Ovary (tissue), 7 donors: ENCODE measurements at regions not wholly inside any gene's neighbourhood (a gene's known extent, or its start where the extent isn't known, plus 50 kb on each side); places are given as distances from the start of the nearest gene placed in this dataset.

Source experiments
- DNase-seq, 5 donors: peaks; one replicate each; pipeline ENCODE4 v3.0.0-alpha.2; 2019 to 2020
- H3K27ac ChIP-seq, 2 donors: fragments of 200-600 bp; one replicate each; pipeline versions ENCODE4 v1.5.1 to v1.8.0; 2019 to 2022
- H3K27me3 ChIP-seq: fragments of 200-600 bp; one replicate; pipeline ENCODE4 v1.8.0; 2022
- H3K36me3 ChIP-seq: fragments of 200-600 bp; sonication (generic); one replicate; pipeline ENCODE4 v1.5.1; 2019
- H3K4me1 ChIP-seq: one replicate; pipeline ENCODE4 v1.8.1; 2013; ENCODE audit warnings: mild to moderate bottlenecking, moderate library complexity; ENCODE audit not compliant: insufficient read depth
- H3K4me3 ChIP-seq: fragments of 200-600 bp; sonication (generic); one replicate; pipeline ENCODE4 v1.5.1; 2017
- H3K9me3 ChIP-seq, 2 donors: fragments of 200-600 bp in 1 of 2; sonication (generic) in 1 of 2; one replicate each; pipeline versions ENCODE4 v1.5.1 to v1.8.1; 2013 to 2019; ENCODE audit warnings: mild to moderate bottlenecking in 1 of 2, moderate library complexity in 1 of 2
- EP300 ChIP-seq: sonication (generic); formaldehyde crosslinking; IDR thresholded peaks from one replicate; pipeline ENCODE4 v1.6.1; 2017; ENCODE audit warnings: antibody characterized with exemption
- POLR2A ChIP-seq: fragments of 450-650 bp; IDR thresholded peaks from one replicate; pipeline ENCODE4 v1.6.1; 2017; ENCODE audit warnings: antibody characterized with exemption, mild to moderate bottlenecking, moderate library complexity
- WGBS, 3 donors: extraction: QIAGEN DNeasy Blood & Tissue Kit in 1 of 3; methylation state at CpG; one replicate each; pipeline versions ENCODE4 v1.1.5 to v1.1.7; 2013 to 2017; 5-methylcytosine and 5-hydroxymethylcytosine counted together
- intact Hi-C, 4 donors: fragments of 100-400 bp; cut with DNase I; formaldehyde crosslinking; loops; one replicate each; pipeline versions ENCODE4 v1.11.0 to v1.15.1; 2022 to 2023
- TF ChIP-seq, protein P1 (sequence below), 3 donors: fragments of 450-650 bp in 2 of 3; fragments of 200-600 bp in 1 of 3; IDR thresholded peaks; one replicate each; pipeline versions ENCODE4 v1.5.1 to v1.8.0; 2016 to 2022; ENCODE audit warnings: antibody characterized with exemption in 3 of 3, mild to moderate bottlenecking in 1 of 3
- donor health status: DM: no; HTN: no; CAD: no; lungs with moderate emphysema.
- donor health status: DM: no; HTN: no; CAD: no.
- donor health status: Bipolar disorder and iron deficiency.
- donor health status: DM: no; HTN: no; CAD: no.
- donor health status: DM: yes; HTN: yes; CAD: no.

DNA sequence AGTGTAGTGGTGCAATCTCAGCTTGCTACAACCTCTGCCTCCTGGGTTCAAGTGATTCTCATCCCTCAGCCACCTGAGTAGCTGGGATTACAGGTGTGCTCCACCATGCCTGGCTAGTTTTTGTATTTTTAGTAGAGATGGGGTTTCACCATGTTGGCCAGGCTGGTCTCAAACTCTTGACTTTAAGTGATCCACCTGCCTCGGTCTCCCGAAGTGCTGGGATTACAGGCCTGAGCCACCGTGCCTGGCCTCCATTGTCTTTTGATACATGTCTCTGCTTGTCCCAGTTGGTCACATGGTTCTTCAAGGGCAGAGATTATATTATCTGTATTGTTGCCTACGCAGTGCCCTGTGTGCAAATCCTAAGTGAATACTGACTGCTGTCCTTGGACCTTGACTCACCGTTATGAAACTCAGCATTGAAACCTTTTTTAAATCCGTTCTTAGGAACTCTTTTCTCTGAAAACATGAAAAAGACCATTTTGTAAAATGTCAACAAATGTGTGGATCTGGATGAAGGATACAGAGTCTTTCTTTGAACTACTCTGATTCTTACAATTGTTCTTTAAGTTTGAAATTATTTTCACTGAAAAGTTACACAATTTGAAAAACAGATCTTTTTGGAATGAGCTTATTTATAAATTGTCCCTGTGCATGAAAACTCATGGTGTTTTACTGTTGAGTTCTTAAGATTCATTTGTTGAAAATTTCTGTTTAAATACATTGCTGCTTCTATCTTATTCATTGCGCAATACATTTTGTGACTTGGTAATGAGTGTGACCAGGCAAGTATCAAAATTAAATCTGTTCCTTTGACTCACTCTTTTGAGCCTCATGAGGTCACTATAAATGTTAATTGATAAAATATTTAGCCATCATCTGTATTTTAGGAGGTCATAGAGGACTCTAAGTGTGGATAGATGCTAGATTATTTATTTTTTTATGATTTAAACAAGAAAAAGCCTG, 293.5 kb downstream of the UTRN start:
- 82 to 92% (median 83%) methylated on average over 7 of the region's 7 CpGs for WGBS, 3 donors
- TF ChIP-seq POLR2A: no peak
- TF ChIP-seq EP300: no peak
- TF ChIP-seq, protein P1, sequence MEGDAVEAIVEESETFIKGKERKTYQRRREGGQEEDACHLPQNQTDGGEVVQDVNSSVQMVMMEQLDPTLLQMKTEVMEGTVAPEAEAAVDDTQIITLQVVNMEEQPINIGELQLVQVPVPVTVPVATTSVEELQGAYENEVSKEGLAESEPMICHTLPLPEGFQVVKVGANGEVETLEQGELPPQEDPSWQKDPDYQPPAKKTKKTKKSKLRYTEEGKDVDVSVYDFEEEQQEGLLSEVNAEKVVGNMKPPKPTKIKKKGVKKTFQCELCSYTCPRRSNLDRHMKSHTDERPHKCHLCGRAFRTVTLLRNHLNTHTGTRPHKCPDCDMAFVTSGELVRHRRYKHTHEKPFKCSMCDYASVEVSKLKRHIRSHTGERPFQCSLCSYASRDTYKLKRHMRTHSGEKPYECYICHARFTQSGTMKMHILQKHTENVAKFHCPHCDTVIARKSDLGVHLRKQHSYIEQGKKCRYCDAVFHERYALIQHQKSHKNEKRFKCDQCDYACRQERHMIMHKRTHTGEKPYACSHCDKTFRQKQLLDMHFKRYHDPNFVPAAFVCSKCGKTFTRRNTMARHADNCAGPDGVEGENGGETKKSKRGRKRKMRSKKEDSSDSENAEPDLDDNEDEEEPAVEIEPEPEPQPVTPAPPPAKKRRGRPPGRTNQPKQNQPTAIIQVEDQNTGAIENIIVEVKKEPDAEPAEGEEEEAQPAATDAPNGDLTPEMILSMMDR (IDR thresholded peaks at IDR 0.05): no peak
- intact Hi-C loops: no loop called here

DNA sequence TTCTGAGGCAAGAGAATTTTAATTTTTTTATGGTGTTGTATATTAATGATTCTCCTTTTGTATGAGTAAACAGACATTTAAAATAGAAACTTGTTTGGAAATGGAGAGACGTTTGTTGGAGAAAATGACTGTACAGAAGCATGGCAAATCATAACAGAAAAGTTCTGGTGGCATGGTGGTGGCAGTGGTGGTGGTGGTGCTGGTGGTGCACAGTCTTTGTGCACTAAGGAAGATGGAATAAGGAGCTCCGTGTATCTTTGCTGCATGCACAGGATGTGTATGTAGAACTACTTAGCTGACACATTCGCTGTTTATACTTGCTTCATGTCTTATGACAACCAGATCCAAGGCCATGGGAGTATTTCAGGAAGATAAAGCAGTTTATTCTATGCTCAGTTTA, 294.9 kb downstream of the UTRN start:
- peaks cover 2% of the 10 kb centered on the region for H3K4me1 ChIP-seq
- WGBS, 3 donors: 49 to 57% (median 55%) methylated on average over 3 of the region's 3 CpGs
- no peaks in the 10 kb centered on the region for H3K36me3 ChIP-seq
- no peak overlapping the region for H3K27ac ChIP-seq
- no peak for DNase-seq
- H3K4me3 ChIP-seq: no peak overlapping the region
- TF ChIP-seq, protein P1 (IDR thresholded peaks at IDR 0.05): no peak
- H3K9me3 ChIP-seq: no peaks in the 10 kb centered on the region
- no peaks in the 10 kb centered on the region for H3K27me3 ChIP-seq
- intact Hi-C loops: loop anchor here in 2 of 4 donors (10.0 kb wide), 1 partner anchor 355 kb away; no protein-coding TSS in a partner anchor

More for the DNA sequence above, 293.5 kb downstream of the UTRN start:
- H3K36me3 ChIP-seq: no peaks in the 10 kb centered on the region
- no peak for DNase-seq
- H3K27ac ChIP-seq: no peak overlapping the region
- peaks cover 2% of the 10 kb centered on the region for H3K4me1 ChIP-seq
- no peaks in the 10 kb centered on the region for H3K9me3 ChIP-seq
- H3K4me3 ChIP-seq: no peak overlapping the region
- no peaks in the 10 kb centered on the region for H3K27me3 ChIP-seq

DNA sequence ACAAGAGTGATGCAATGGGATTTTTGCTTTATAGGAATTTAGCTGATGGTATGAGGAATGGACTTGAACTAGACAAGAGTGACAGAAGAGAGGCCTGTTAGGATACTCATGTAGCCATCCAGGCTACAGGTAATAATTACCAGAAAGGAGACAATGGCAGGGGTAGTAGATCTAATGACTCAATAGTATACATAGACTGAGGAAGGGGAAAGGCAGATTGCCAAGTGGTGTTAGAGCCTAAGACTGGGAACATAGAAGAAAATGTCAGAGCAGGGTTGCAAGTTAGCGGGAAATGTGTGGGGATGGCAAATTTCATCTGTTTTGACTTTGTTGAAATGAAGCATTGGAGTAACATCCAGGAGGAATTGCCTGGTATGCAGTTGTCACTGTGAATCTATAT, 295.6 kb downstream of the UTRN start:
- no peak overlapping the region for H3K27ac ChIP-seq
- no peaks in the 10 kb centered on the region for H3K36me3 ChIP-seq
- intact Hi-C loops: loop anchor here in 2 of 4 donors (10.0 kb wide), 1 partner anchor 354 kb away; no protein-coding TSS in a partner anchor
- no peak for DNase-seq
- H3K4me3 ChIP-seq: no peak overlapping the region
- H3K9me3 ChIP-seq: no peaks in the 10 kb centered on the region
- H3K27me3 ChIP-seq: no peaks in the 10 kb centered on the region
- TF ChIP-seq, protein P1 (IDR thresholded peaks at IDR 0.05): no peak
- no peak for TF ChIP-seq EP300
- no peak for TF ChIP-seq POLR2A
- WGBS, 3 donors: 98 to 100% (median 98%) methylated on average over 1 of the region's 1 CpG
- peaks cover 2% of the 10 kb centered on the region for H3K4me1 ChIP-seq

DNA sequence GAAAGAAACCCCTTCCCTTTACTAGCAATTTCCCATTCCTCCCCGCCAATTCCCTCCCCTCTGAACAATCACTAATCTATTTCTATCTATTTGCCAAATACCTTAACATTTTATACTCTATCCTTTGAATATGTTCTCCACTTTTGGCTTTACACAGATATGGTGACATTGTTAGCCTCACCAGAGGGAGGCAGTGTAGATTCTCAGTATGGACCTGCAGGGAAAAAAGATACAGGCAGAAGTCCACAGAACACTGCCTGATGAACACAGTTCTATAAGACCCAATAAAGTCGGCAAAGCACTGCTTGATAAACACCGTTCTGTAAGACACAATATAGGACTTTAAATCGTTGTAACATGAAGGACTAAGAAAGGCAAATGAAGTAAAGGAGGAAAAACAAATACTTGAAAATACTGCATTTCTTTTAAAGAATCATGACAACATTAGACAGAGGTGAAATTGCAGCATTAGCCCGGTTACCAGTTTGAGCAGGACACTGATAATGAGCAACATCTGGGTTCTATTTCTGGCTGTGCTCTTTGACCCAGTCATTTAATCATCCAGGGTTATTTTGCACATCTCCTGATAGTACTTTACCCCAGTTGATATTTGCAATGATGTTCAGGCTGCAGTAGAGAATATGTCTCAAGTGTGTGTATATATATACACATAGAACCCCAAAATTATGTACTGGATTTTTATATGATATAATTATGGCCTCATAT, 296.8 kb downstream of the UTRN start:
- H3K9me3 ChIP-seq: no peaks in the 10 kb centered on the region
- peaks cover 2% of the 10 kb centered on the region for H3K4me1 ChIP-seq
- no peak for TF ChIP-seq EP300
- TF ChIP-seq POLR2A: no peak
- TF ChIP-seq, protein P1 (IDR thresholded peaks at IDR 0.05): peak in 1 of 3 donors; percentile 27
- DNase-seq: no peak
- H3K27ac ChIP-seq: no peak overlapping the region
- intact Hi-C loops: loop anchor here in 2 of 4 donors (10.0 kb wide), 1 partner anchor 353 kb away; no protein-coding TSS in a partner anchor
- no peak overlapping the region for H3K4me3 ChIP-seq
- WGBS, 3 donors: 61 to 65% (median 62%) methylated on average over 5 of the region's 5 CpGs
- no peaks in the 10 kb centered on the region for H3K27me3 ChIP-seq
- no peaks in the 10 kb centered on the region for H3K36me3 ChIP-seq
